ENCODE measurements at regions not wholly inside any gene's neighbourhood (a gene's known extent, or its start where the extent isn't known, plus 50 kb on each side); places are given as distances from the start of the nearest gene placed in this dataset.

GRCh38 chr2:157169889-157170288 lies 87.6 kb upstream of the GALNT5 start:
- H3K36me3 ChIP-seq (ENCODE audit: control insufficient read depth in 2 of 2, extremely low read depth in 1 of 2, insufficient read depth in 2 of 2, low read length in 2 of 2) = no peaks in the 10 kb centered on the region
- no peaks in the 10 kb centered on the region for H3K9me1 ChIP-seq (replicated peaks; ENCODE audit: control insufficient read depth, extremely low read depth, insufficient read depth, low read length)
- H4K20me1 ChIP-seq (replicated peaks; ENCODE audit: control insufficient read depth, extremely low read depth, insufficient read depth, low read length) = no peaks in the 10 kb centered on the region
- H3K9ac ChIP-seq (replicated peaks; ENCODE audit: extremely low read depth, insufficient read depth, low read length) = no peak overlapping the region
- peaks cover 18% of the 10 kb centered on the region for H3K4me1 ChIP-seq (ENCODE audit: control insufficient read depth, extremely low read depth, insufficient read depth, low read length)
- H3K27me3 ChIP-seq (ENCODE audit: control insufficient read depth in 2 of 2, insufficient read depth in 2 of 2, low read length in 2 of 2) = no peaks in the 10 kb centered on the region
- no peaks in the 10 kb centered on the region for H3K9me3 ChIP-seq (replicated peaks; ENCODE audit: control insufficient read depth, insufficient read depth, low read length)
- DNase-seq (ENCODE audit: low read depth, low spot score) (no peak), FAIRE-seq (no peak)
- no peak for TF ChIP-seq MAX (IDR thresholded peaks at IDR 0.05; ENCODE audit: insufficient read depth, insufficient read length)
- intact Hi-C loops (cut with micrococcal nuclease) = no loop called here
- no peaks in the 10 kb centered on the region for H3K79me2 ChIP-seq (ENCODE audit: control insufficient read depth, insufficient read depth, low read length)
- dilution Hi-C loops (cut with MboI; ENCODE audit: extremely low pct_ligation_motif_present, low sequenced_read_pairs) = no loop called here
- ChIA-PET POLR2A (no interaction called here), CTCF (no interaction called here)
- no peak overlapping the region for H3K4me2 ChIP-seq (ENCODE audit: insufficient read depth, low read length)
- no peak overlapping the region for H3K27ac ChIP-seq (ENCODE audit: insufficient read depth, low read depth, low read length)
- H2AFZ ChIP-seq (ENCODE audit: low read depth, low read length) = no peak overlapping the region
- no peak overlapping the region for H3K4me3 ChIP-seq (replicated peaks in 1 of 3; ENCODE audit: insufficient read depth in 1 of 3, low read depth in 1 of 3, low read length in 3 of 3)
- no TSS peak for BruUV-seq (replicated peaks)

- dilution Hi-C loops (cut with MboI; ENCODE audit: extremely low pct_ligation_motif_present, low sequenced_read_pairs) (no loop called here), intact Hi-C loops (cut with micrococcal nuclease) (no loop called here)
- Histone ChIP-seq H3K9ac (replicated peaks; ENCODE audit: extremely low read depth, insufficient read depth, low read length) (no peak overlapping the region), H3K36me3 (ENCODE audit: control insufficient read depth in 2 of 2, extremely low read depth in 1 of 2, insufficient read depth in 2 of 2, low read length in 2 of 2) (no peaks in the 10 kb centered on the region), H3K4me1 (ENCODE audit: control insufficient read depth, extremely low read depth, insufficient read depth, low read length) (peaks cover 18% of the 10 kb centered on the region), H3K79me2 (ENCODE audit: control insufficient read depth, insufficient read depth, low read length) (no peaks in the 10 kb centered on the region), H3K9me1 (replicated peaks; ENCODE audit: control insufficient read depth, extremely low read depth, insufficient read depth, low read length) (no peaks in the 10 kb centered on the region), H3K4me2 (ENCODE audit: insufficient read depth, low read length) (no peak overlapping the region), H3K27ac (ENCODE audit: insufficient read depth, low read depth, low read length) (no peak overlapping the region), H3K27me3 (ENCODE audit: control insufficient read depth in 2 of 2, insufficient read depth in 2 of 2, low read length in 2 of 2) (no peaks in the 10 kb centered on the region), H3K4me3 (replicated peaks in 1 of 3; ENCODE audit: insufficient read depth in 1 of 3, low read depth in 1 of 3, low read length in 3 of 3) (no peak overlapping the region), H2AFZ (ENCODE audit: low read depth, low read length) (no peak overlapping the region), H3K9me3 (replicated peaks; ENCODE audit: control insufficient read depth, insufficient read depth, low read length) (no peaks in the 10 kb centered on the region), H4K20me1 (replicated peaks; ENCODE audit: control insufficient read depth, extremely low read depth, insufficient read depth, low read length) (no peaks in the 10 kb centered on the region)
- BruUV-seq (replicated peaks) = no TSS peak
- DNase-seq (ENCODE audit: low read depth, low spot score) (no peak), FAIRE-seq (no peak)
- CTCF ChIA-PET = no interaction called here
- POLR2A ChIA-PET = no interaction called here
- TF ChIP-seq CTCF (IDR thresholded peaks at IDR 0.05; ENCODE audit: extremely low read depth in 1 of 2, insufficient read depth in 1 of 2, low read depth in 1 of 2, low read length in 2 of 2) = no peak
- no peak for TF ChIP-seq FOS (IDR thresholded peaks at IDR 0.05; ENCODE audit: borderline replicate concordance, insufficient read depth, low read length)
- TF ChIP-seq JUN (IDR thresholded peaks at IDR 0.05; ENCODE audit: borderline replicate concordance, insufficient read depth, insufficient read length, low read depth) = no peak
- TF ChIP-seq EZH2 (IDR thresholded peaks at IDR 0.05; ENCODE audit: borderline replicate concordance, low read depth, low read length, severe bottlenecking) = no peak
- no peak for TF ChIP-seq GATA2 (IDR thresholded peaks at IDR 0.05; ENCODE audit: insufficient read depth, insufficient read length, low read depth, low read length)
- TF ChIP-seq POLR2AphosphoS5 (IDR thresholded peaks at IDR 0.05; ENCODE audit: insufficient read depth, low read depth, low read length) = no peak
- TF ChIP-seq POLR2A (IDR thresholded peaks at IDR 0.05; ENCODE audit: low read depth, low read length) = no peak
- TF ChIP-seq MYC (IDR thresholded peaks at IDR 0.05; ENCODE audit: low read depth, low read length) = no peak
- TF ChIP-seq MAX (IDR thresholded peaks at IDR 0.05; ENCODE audit: insufficient read depth, insufficient read length) = no peak
These were observed 87.2 kb upstream of the GALNT5 start for GRCh38 chr2:157170299-157170698.

Measured in endothelial cell of umbilical vein (primary cell).